Bone marrow (tissue), 2 donors: ENCODE measurements at regions not wholly inside any gene's neighbourhood (a gene's known extent, or its start where the extent isn't known, plus 50 kb on each side); places are given as distances from the start of the nearest gene placed in this dataset.

ENCODE experiments used
- DNase-seq, 2 donors: peaks; one replicate each; lab custom pipeline; 2025; lab: John Stamatoyannopoulos, UW

GRCh38 chr15:66905185-66905584 is 160.2 kb upstream of the SMAD3 start:
- no peak for DNase-seq

GRCh38 chr15:66905954-66906353 is 159.4 kb upstream of the SMAD3 start:
- DNase-seq, result no peak

- no peak for DNase-seq
Measured at GRCh38 chr15:66906668-66907614, 158.5 kb upstream of the SMAD3 start.

GRCh38 chr15:66907826-66908743 is 157.3 kb upstream of the SMAD3 start:
- DNase-seq, result peak; percentile 17 to 95

- DNase-seq, result no peak
Measured at GRCh38 chr15:66908744-66909095, 156.7 kb upstream of the SMAD3 start.

GRCh38 chr15:66909381-66909890 is 156.0 kb upstream of the SMAD3 start:
- no peak for DNase-seq

GRCh38 chr15:66911131-66911700 is 154.2 kb upstream of the SMAD3 start:
- DNase-seq, result no peak

GRCh38 chr15:66912001-66912400 is 153.4 kb upstream of the SMAD3 start:
- peak in 1 of 2 donors; percentile 23 for DNase-seq

GRCh38 chr15:66912441-66912840 is 153.0 kb upstream of the SMAD3 start:
- DNase-seq, result no peak

GRCh38 chr15:66917904-66918448 is 147.4 kb upstream of the SMAD3 start:
- DNase-seq, result no peak

- no peak for DNase-seq
Measured at GRCh38 chr15:66919421-66919820, 146.0 kb upstream of the SMAD3 start.

- peak in 1 of 2 donors; percentile 74 for DNase-seq
Measured at GRCh38 chr15:66921319-66921915, 144.0 kb upstream of the SMAD3 start.

- no peak for DNase-seq
Measured at GRCh38 chr15:66922608-66923007, 142.8 kb upstream of the SMAD3 start.

GRCh38 chr15:66923438-66923881 is 141.9 kb upstream of the SMAD3 start:
- DNase-seq, result no peak

- no peak for DNase-seq
Measured at GRCh38 chr15:66924889-66925288, 140.5 kb upstream of the SMAD3 start.

GRCh38 chr15:66925721-66926120 is 139.7 kb upstream of the SMAD3 start:
- no peak for DNase-seq

- no peak for DNase-seq
Measured at GRCh38 chr15:66927201-66928077, 138.0 kb upstream of the SMAD3 start.

GRCh38 chr15:66928101-66928500 is 137.3 kb upstream of the SMAD3 start:
- no peak for DNase-seq

- DNase-seq, result no peak
Measured at GRCh38 chr15:66928784-66929183, 136.6 kb upstream of the SMAD3 start.

- no peak for DNase-seq
Measured at GRCh38 chr15:66929843-66930402, 135.5 kb upstream of the SMAD3 start.
